ENCODE measurements at regions not wholly inside any gene's neighbourhood (a gene's known extent, or its start where the extent isn't known, plus 50 kb on each side); places are given as distances from the start of the nearest gene placed in this dataset.

DNA sequence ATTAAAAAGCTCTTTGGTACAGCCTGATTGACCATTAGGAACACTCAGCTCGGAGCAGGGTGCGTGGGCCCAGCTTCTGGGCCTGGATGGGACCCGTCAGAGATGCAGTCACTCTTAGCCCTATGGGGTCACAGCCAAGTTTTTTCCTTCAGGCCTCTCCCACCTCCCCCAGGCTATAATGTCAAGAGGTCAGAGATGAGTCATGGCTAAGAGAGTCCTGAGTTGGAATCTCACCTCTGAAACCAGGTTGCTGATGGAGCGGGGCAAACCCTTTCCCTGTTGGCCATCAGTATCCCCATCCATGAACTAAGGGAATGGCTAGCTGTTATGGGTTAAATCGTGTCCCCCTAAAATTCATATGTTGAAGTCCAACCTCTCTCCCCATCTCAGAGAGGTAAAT, 195.9 kb upstream of the POU3F1 start:
- intact Hi-C loops (cut with DNase I) = no loop called here
- Histone ChIP-seq H3K4me1 (peaks cover 0 to 7% (median 0%) of the 10 kb centered on the region in 4 donors), H3K9me3 (no peaks in the 10 kb centered on the region), H3K36me3 (no peaks in the 10 kb centered on the region), H3K27ac (replicated peaks in 1 of 4) (no peak overlapping the region), H3K4me3 (no peak overlapping the region), H3K27me3 (peaks cover 0 to 2% (median 0%) of the 10 kb centered on the region in 4 donors)
- 96% methylated on average over 4 of the region's 5 CpGs for WGBS
- no peak for DNase-seq (ENCODE audit: extremely low spot score)
- TF ChIP-seq POLR2A (IDR thresholded peaks at IDR 0.05; ENCODE audit: low read depth) = no peak
- no peak for TF ChIP-seq POLR2AphosphoS5 (IDR thresholded peaks at IDR 0.05)
- TF ChIP-seq, protein P1, sequence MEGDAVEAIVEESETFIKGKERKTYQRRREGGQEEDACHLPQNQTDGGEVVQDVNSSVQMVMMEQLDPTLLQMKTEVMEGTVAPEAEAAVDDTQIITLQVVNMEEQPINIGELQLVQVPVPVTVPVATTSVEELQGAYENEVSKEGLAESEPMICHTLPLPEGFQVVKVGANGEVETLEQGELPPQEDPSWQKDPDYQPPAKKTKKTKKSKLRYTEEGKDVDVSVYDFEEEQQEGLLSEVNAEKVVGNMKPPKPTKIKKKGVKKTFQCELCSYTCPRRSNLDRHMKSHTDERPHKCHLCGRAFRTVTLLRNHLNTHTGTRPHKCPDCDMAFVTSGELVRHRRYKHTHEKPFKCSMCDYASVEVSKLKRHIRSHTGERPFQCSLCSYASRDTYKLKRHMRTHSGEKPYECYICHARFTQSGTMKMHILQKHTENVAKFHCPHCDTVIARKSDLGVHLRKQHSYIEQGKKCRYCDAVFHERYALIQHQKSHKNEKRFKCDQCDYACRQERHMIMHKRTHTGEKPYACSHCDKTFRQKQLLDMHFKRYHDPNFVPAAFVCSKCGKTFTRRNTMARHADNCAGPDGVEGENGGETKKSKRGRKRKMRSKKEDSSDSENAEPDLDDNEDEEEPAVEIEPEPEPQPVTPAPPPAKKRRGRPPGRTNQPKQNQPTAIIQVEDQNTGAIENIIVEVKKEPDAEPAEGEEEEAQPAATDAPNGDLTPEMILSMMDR (IDR thresholded peaks at IDR 0.05) = no peak
- TF ChIP-seq EP300 (IDR thresholded peaks at IDR 0.05) = no peak

DNA sequence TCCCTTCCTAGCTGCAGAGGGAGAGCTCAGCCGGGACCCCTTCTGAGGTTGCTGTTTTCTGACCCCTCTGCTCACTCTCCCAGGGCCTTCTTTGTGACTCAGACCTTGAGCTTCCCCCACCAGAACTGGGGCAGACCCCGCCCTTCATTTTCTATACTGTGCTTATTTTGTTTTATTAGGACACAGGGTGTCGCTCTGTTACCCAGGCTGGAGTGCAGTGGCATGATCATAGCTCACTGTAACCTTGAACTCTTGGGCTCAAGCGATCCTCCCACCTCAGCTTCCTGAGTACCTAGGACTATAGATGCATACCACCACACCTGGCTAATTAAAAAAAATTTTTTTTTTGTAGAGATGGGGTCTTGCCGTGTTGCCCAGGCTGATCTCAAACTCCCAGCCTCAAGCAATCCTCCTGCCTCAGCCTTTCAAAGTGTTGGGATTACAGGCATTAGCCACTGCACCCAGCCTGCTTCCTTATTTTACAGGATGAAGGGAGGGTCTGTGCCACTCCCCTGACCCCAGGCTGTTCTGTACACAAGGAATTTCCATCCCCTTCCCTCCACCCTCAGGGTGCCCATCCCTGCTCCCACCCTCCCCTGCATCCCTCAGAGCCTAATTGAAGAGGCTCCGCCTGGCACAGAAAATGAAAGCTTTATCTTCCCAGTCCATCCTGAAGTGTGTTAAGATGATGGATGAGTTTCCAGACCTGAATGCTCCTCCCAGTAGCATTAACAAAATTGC, 195.2 kb upstream of the POU3F1 start:
- no peak for DNase-seq (ENCODE audit: extremely low spot score)
- Histone ChIP-seq H3K9me3 (no peaks in the 10 kb centered on the region), H3K27ac (replicated peaks in 1 of 4) (no peak overlapping the region), H3K4me3 (no peak overlapping the region), H3K27me3 (no peaks in the 10 kb centered on the region), H3K36me3 (no peaks in the 10 kb centered on the region), H3K4me1 (peaks cover 0 to 3% (median 0%) of the 10 kb centered on the region in 4 donors)
- TF ChIP-seq POLR2A (IDR thresholded peaks at IDR 0.05; ENCODE audit: low read depth) (no peak), POLR2AphosphoS5 (IDR thresholded peaks at IDR 0.05) (no peak), EP300 (IDR thresholded peaks at IDR 0.05) (no peak)
- TF ChIP-seq, protein P1 (IDR thresholded peaks at IDR 0.05) = no peak
- 90% methylated on average over 6 of the region's 6 CpGs for WGBS
- intact Hi-C loops (cut with DNase I) = no loop called here

DNA sequence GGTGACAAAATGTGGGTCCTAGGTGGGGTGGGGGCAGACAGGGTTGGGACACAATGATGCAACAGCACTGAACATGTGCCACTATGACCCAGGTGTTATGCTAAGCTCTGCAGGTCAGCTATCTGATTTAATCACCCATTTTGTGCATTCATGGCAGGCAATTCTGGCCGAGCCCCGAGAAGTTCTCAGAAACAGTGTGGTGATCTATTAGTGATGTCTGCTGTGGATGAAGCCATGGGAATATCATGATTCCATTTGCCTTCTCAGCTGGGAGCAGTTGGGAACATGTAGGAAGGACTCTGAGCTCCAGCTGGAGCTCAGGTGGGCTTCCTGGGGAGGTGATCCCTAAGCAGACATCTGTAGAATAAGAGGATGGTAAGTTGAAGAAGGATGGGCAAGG, 194.0 kb upstream of the POU3F1 start:
- 100% methylated on average over 2 of the region's 2 CpGs for WGBS
- Histone ChIP-seq H3K27ac (replicated peaks in 1 of 4) (no peak overlapping the region), H3K4me1 (no peaks in the 10 kb centered on the region), H3K36me3 (no peaks in the 10 kb centered on the region), H3K9me3 (no peaks in the 10 kb centered on the region), H3K4me3 (no peak overlapping the region), H3K27me3 (no peaks in the 10 kb centered on the region)
- TF ChIP-seq POLR2A (IDR thresholded peaks at IDR 0.05; ENCODE audit: low read depth) (no peak), EP300 (IDR thresholded peaks at IDR 0.05) (no peak), POLR2AphosphoS5 (IDR thresholded peaks at IDR 0.05) (no peak)
- TF ChIP-seq, protein P1 (IDR thresholded peaks at IDR 0.05) = no peak
- intact Hi-C loops (cut with DNase I) = no loop called here
- no peak for DNase-seq (ENCODE audit: extremely low spot score)

DNA sequence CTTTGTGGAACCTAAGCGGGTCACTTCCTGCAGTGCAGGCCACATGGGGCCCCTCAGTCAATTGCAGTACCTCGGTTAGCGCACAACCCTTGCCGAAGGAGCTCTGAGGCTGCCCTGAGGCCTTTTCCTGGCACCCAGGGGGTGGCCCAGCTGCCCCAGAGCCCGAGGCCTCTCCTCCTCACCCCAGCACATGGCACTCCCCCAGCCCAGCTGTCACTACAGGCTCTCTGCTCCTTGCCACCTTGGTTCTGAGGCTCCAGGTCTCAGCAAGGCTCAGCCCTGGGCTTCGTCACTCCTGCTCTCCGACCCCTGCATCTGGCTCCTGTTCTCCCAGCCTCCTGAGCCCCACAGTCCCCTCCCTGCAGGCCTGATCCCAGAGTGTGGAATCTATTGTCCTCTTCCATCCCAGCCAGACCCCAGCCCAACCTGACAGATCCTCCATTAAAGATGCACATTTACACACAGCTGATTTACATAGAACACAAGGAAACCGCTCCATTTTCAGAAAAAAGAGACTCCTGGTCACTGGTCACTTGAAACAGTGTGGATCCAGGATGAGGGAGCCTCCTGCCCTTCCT, 192.8 kb upstream of the POU3F1 start:
- no peak for TF ChIP-seq POLR2A (IDR thresholded peaks at IDR 0.05; ENCODE audit: low read depth)
- no peak for TF ChIP-seq EP300 (IDR thresholded peaks at IDR 0.05)
- TF ChIP-seq POLR2AphosphoS5 (IDR thresholded peaks at IDR 0.05) = no peak
- TF ChIP-seq, protein P1 (IDR thresholded peaks at IDR 0.05) = no peak
- 85% methylated on average over 7 of the region's 8 CpGs for WGBS
- no peak for DNase-seq (ENCODE audit: extremely low spot score)
- intact Hi-C loops (cut with DNase I) = no loop called here
- Histone ChIP-seq H3K27ac (replicated peaks in 1 of 4) (no peak overlapping the region), H3K4me1 (no peaks in the 10 kb centered on the region), H3K36me3 (no peaks in the 10 kb centered on the region), H3K9me3 (no peaks in the 10 kb centered on the region), H3K27me3 (no peaks in the 10 kb centered on the region), H3K4me3 (no peak overlapping the region)
